ENCODE measurements at regions not wholly inside any gene's neighbourhood (a gene's known extent, or its start where the extent isn't known, plus 50 kb on each side); places are given as distances from the start of the nearest gene placed in this dataset.
"Not testable (repeated sequence)": the region's sequence is repeated elsewhere in the genome, so short reads cannot be mapped to it uniquely, and the experiment has no call there.

GRCh38 chr1:64363111-64363510 lies 106.8 kb upstream of the CACHD1 start:
- no peak for DNase-seq

- no peak for DNase-seq
Observed at GRCh38 chr1:64363616-64364015, 106.3 kb upstream of the CACHD1 start.

- no peak for DNase-seq
Observed at GRCh38 chr1:64366821-64367220, 103.1 kb upstream of the CACHD1 start.

- no peak for DNase-seq
Observed at GRCh38 chr1:64368344-64368743, 101.6 kb upstream of the CACHD1 start.

GRCh38 chr1:64378826-64379225 lies 91.1 kb upstream of the CACHD1 start:
- DNase-seq: no peak

- DNase-seq: no peak
Observed at GRCh38 chr1:64387389-64388285, 82.3 kb upstream of the CACHD1 start.

GRCh38 chr1:64388336-64388735 lies 81.6 kb upstream of the CACHD1 start:
- no peak for DNase-seq

GRCh38 chr1:64392109-64392508 lies 77.8 kb upstream of the CACHD1 start:
- no peak for DNase-seq

- DNase-seq: no peak
Observed at GRCh38 chr1:64393790-64394189, 76.1 kb upstream of the CACHD1 start.

- DNase-seq: no peak
Observed at GRCh38 chr1:64396817-64397216, 73.1 kb upstream of the CACHD1 start.

GRCh38 chr1:64397541-64397940 lies 72.4 kb upstream of the CACHD1 start:
- no peak for DNase-seq

- no peak for DNase-seq
Observed at GRCh38 chr1:64398936-64399335, 71.0 kb upstream of the CACHD1 start.

GRCh38 chr1:64401285-64401684 lies 68.6 kb upstream of the CACHD1 start:
- no peak for DNase-seq

- DNase-seq: no peak
Observed at GRCh38 chr1:64403331-64403730, 66.6 kb upstream of the CACHD1 start.

GRCh38 chr1:64404202-64404601 lies 65.7 kb upstream of the CACHD1 start:
- DNase-seq: no peak

- no peak for DNase-seq
Observed at GRCh38 chr1:64405833-64406232, 64.1 kb upstream of the CACHD1 start.

- DNase-seq: no peak
Observed at GRCh38 chr1:64410217-64410616, 59.7 kb upstream of the CACHD1 start.

- not testable (repeated sequence) for DNase-seq
Observed at GRCh38 chr1:64414855-64415546, 54.9 kb upstream of the CACHD1 start.

GRCh38 chr1:64417803-64418202 lies 52.1 kb upstream of the CACHD1 start:
- DNase-seq: no peak
